SK-N-SH (cell line): ENCODE measurements at regions not wholly inside any gene's neighbourhood (a gene's known extent, or its start where the extent isn't known, plus 50 kb on each side); places are given as distances from the start of the nearest gene placed in this dataset.

ENCODE experiments used
- EP300 ChIP-seq, 2 experiments: IDR thresholded peaks; 2 replicates each; pipeline versions ENCODE4 v1.4.0 to v1.6.1; 2012; ENCODE audit warnings: borderline replicate concordance in 1 of 2, low read depth in 1 of 2, low read length in 1 of 2
- EZH2phosphoT487 ChIP-seq: fragments of 200-600 bp; sonication (generic); IDR thresholded peaks from 2 replicates; pipeline ENCODE4 v1.6.1; 2017; ENCODE audit warnings: low read depth, mixed run types, mild to moderate bottlenecking, antibody characterized with exemption, moderate library complexity, borderline replicate concordance
- FOXJ3 ChIP-seq: sonication (generic); formaldehyde crosslinking; IDR thresholded peaks from 2 replicates; pipeline ENCODE4 v1.5.1; 2020; ENCODE audit warnings: mild to moderate bottlenecking, missing genetic modification reagents
- REST ChIP-seq: IDR thresholded peaks from 2 replicates; pipeline ENCODE4 v1.6.1; 2012; ENCODE audit warnings: mild to moderate bottlenecking, low read depth, low read length, moderate library complexity
- TCF12 ChIP-seq: IDR thresholded peaks from 2 replicates; pipeline ENCODE4 v1.4.0; 2012
- TF ChIP-seq, protein P1 (sequence below): fragments of 200-600 bp; sonication (generic); IDR thresholded peaks from 2 replicates; pipeline ENCODE4 v1.6.1; 2017; ENCODE audit warnings: antibody characterized with exemption, mild to moderate bottlenecking, moderate library complexity
- TF ChIP-seq, protein P2 (sequence below): fragments of 150-350 bp; IDR thresholded peaks from 2 replicates; pipeline ENCODE4 v1.6.1; 2017; ENCODE audit warnings: antibody characterized with exemption, low read length, low read depth, borderline replicate concordance

- TF ChIP-seq, protein P1, sequence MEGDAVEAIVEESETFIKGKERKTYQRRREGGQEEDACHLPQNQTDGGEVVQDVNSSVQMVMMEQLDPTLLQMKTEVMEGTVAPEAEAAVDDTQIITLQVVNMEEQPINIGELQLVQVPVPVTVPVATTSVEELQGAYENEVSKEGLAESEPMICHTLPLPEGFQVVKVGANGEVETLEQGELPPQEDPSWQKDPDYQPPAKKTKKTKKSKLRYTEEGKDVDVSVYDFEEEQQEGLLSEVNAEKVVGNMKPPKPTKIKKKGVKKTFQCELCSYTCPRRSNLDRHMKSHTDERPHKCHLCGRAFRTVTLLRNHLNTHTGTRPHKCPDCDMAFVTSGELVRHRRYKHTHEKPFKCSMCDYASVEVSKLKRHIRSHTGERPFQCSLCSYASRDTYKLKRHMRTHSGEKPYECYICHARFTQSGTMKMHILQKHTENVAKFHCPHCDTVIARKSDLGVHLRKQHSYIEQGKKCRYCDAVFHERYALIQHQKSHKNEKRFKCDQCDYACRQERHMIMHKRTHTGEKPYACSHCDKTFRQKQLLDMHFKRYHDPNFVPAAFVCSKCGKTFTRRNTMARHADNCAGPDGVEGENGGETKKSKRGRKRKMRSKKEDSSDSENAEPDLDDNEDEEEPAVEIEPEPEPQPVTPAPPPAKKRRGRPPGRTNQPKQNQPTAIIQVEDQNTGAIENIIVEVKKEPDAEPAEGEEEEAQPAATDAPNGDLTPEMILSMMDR = no peak
- TF ChIP-seq REST (no peak), FOXJ3 (CRISPR knock-in tag) (no peak), TCF12 (no peak), EZH2phosphoT487 (no peak), EP300 (IDR thresholded peaks at IDR 0.05; ENCODE audit: borderline replicate concordance in 1 of 2, low read depth in 1 of 2, low read length in 1 of 2) (no peak)
- TF ChIP-seq, protein P2, sequence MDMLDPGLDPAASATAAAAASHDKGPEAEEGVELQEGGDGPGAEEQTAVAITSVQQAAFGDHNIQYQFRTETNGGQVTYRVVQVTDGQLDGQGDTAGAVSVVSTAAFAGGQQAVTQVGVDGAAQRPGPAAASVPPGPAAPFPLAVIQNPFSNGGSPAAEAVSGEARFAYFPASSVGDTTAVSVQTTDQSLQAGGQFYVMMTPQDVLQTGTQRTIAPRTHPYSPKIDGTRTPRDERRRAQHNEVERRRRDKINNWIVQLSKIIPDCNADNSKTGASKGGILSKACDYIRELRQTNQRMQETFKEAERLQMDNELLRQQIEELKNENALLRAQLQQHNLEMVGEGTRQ = no peak
Observed at GRCh38 chr2:59461127-59461526, 1092.3 kb downstream of the BCL11A start.
